Thymus (tissue), 11 donors: ENCODE measurements at regions not wholly inside any gene's neighbourhood (a gene's known extent, or its start where the extent isn't known, plus 50 kb on each side); places are given as distances from the start of the nearest gene placed in this dataset.

Source experiments
- DNase-seq, 9 donors: peaks; one replicate each; pipeline ENCODE4 v3.0.0-alpha.2; 2013; ENCODE audit warnings: low spot score in 9 of 9, low read depth in 6 of 9, missing footprints in 1 of 9
- H3K27ac ChIP-seq, 2 donors: one replicate each; pipeline ENCODE4 v1.5.1; 2013; ENCODE audit warnings: control low read depth in 1 of 2, low read depth in 1 of 2, low read length in 1 of 2, mild to moderate bottlenecking in 1 of 2, moderate library complexity in 1 of 2
- H3K27me3 ChIP-seq, 2 donors: one replicate each; pipeline ENCODE4 v1.5.1; 2013; ENCODE audit warnings: low read length in 1 of 2; ENCODE audit not compliant: control insufficient read depth in 2 of 2, insufficient read depth in 1 of 2
- H3K36me3 ChIP-seq, 2 donors: one replicate each; pipeline ENCODE4 v1.5.1; 2013; ENCODE audit warnings: low read length in 1 of 2, mild to moderate bottlenecking in 1 of 2, moderate library complexity in 1 of 2; ENCODE audit not compliant: control insufficient read depth in 2 of 2, insufficient read depth in 2 of 2
- H3K4me1 ChIP-seq, 2 donors: one replicate each; pipeline ENCODE4 v1.5.1; 2013; ENCODE audit warnings: low read length in 2 of 2; ENCODE audit not compliant: control insufficient read depth in 2 of 2, insufficient read depth in 2 of 2
- H3K4me3 ChIP-seq, 2 donors: one replicate each; pipeline ENCODE4 v1.5.1; 2013; ENCODE audit warnings: low read length in 2 of 2, control low read depth in 1 of 2, mild to moderate bottlenecking in 1 of 2
- H3K9me3 ChIP-seq, 2 donors: one replicate each; pipeline ENCODE4 v1.5.1; 2013; ENCODE audit warnings: low read length in 1 of 2, mild to moderate bottlenecking in 1 of 2; ENCODE audit not compliant: control insufficient read depth in 2 of 2, insufficient read depth in 1 of 2
- WGBS: extraction: QIAGEN DNeasy Blood & Tissue Kit; methylation state at CpG from one replicate; pipeline ENCODE4 v1.1.7; 2013; 5-methylcytosine and 5-hydroxymethylcytosine counted together
- donor health status: healthy.

DNA sequence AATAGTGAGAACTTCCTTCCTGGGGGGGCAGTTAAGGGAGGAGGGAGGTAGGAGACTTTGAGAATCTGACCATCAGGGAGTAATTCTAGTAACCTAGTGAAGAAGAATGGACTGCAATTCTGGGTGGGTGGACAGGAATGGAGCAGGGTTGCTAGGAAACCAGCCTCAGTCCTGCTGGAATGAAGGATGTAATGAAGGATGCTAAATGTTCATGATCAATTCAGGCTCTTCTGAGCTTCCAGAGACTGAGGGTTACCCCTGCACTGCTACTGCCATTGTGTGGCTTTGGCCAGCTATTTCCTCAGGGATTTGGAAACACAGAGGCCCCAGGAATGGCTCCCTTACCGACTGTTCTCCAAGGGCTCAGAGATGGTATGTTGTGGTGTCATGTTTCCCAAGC, 116.4 kb downstream of the UTP18 start:
- H3K27me3 ChIP-seq = no peaks in the 10 kb centered on the region
- DNase-seq = no peak
- no peaks in the 10 kb centered on the region for H3K9me3 ChIP-seq
- H3K36me3 ChIP-seq = no peaks in the 10 kb centered on the region
- no peak overlapping the region for H3K4me3 ChIP-seq
- H3K4me1 ChIP-seq = no peaks in the 10 kb centered on the region
- 96% methylated on average over 1 of the region's 1 CpG for WGBS
- H3K27ac ChIP-seq = no peak overlapping the region

DNA sequence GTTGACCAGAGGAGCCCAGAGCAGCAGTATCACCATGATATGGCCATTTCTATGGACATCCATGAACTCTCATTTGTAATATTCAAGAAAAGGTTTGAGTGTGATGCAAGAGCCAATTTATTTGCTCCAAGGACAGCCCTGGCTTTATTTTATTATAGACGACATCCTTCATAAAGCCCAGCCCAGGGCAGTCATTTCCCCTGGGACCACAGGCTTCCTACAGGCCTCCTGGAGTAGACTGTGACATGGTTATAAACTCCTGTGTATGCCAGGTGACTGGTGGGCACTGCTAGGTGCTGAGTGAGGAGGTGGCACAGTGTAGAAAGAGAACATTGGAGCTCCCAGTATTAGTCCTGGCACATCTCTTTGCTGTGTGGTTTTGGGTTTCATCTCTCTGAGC, 120.9 kb downstream of the UTP18 start:
- Histone ChIP-seq H3K36me3 (no peaks in the 10 kb centered on the region), H3K4me1 (no peaks in the 10 kb centered on the region), H3K27ac (no peak overlapping the region), H3K4me3 (no peak overlapping the region), H3K9me3 (no peaks in the 10 kb centered on the region), H3K27me3 (no peaks in the 10 kb centered on the region)
- WGBS = 92% methylated on average over 1 of the region's 1 CpG
- no peak for DNase-seq

DNA sequence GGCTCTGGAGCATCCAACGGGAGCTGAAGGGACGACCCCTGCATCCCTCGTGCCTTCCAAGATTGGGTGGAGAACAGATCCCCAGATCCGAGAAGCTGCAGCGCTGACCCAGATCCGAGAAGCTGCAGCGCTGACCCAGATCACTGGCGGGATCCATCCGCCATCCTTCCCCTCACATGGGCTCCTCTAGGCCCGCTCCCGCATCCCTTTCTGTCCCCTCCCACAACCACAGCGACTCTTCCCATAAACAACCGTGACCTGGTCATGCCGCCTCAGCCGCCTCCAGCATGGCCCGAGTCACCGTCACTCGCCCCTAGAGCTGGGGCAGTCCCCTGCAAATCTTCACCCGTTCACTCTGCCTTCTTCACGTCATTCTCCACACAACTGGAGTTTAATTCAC, 124.9 kb downstream of the UTP18 start:
- Histone ChIP-seq H3K9me3 (no peaks in the 10 kb centered on the region), H3K36me3 (no peaks in the 10 kb centered on the region), H3K27me3 (no peaks in the 10 kb centered on the region), H3K4me1 (no peaks in the 10 kb centered on the region), H3K27ac (no peak overlapping the region), H3K4me3 (no peak overlapping the region)
- no peak for DNase-seq
- 91% methylated on average over 20 of the region's 20 CpGs for WGBS

DNA sequence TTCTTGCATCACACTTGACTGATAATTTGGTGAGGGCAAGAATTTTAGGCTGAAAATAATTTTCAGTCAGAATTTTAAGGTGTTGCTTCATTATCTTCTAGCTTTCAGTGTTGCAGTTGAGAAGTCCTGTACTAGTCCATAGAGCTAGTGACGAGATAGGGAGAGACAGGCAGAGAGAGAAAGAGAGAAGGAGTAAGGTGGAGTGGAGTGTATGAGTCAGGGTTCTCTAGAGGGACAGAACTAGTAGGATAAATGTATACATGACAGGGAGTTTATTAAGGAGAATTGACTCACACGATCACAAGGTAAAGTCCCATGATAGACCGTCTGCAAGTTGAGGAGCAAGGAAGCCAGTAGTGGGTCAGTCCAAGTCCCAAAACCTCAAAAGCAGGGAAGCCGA, 127.2 kb downstream of the UTP18 start:
- Histone ChIP-seq H3K4me3 (no peak overlapping the region), H3K36me3 (no peaks in the 10 kb centered on the region), H3K27me3 (no peaks in the 10 kb centered on the region), H3K4me1 (no peaks in the 10 kb centered on the region), H3K27ac (no peak overlapping the region), H3K9me3 (no peaks in the 10 kb centered on the region)
- WGBS = 92% methylated on average over 4 of the region's 4 CpGs
- DNase-seq = no peak

DNA sequence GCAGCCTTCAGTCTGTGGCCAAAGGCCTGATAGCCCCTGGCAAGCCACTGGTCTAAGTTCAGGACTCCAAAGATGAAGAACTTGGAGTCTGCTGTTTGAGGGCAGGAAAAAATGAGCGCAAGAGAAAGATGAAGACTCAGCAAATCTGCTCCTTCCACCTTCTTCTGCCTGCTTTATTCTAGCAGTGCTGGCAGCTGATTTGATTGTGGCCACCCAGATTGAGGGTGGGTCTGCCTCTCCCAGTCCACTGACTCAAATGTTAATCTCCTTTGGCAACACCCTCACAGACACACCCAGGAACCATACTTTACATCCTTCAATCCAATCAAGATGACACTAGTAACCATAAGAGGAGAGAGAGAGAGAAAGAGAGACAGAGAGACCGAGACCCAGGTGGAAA, 127.6 kb downstream of the UTP18 start:
- DNase-seq = no peak
- Histone ChIP-seq H3K27ac (no peak overlapping the region), H3K36me3 (no peaks in the 10 kb centered on the region), H3K4me1 (no peaks in the 10 kb centered on the region), H3K9me3 (no peaks in the 10 kb centered on the region), H3K4me3 (no peak overlapping the region), H3K27me3 (no peaks in the 10 kb centered on the region)
- WGBS = 66% methylated on average over 2 of the region's 2 CpGs

DNA sequence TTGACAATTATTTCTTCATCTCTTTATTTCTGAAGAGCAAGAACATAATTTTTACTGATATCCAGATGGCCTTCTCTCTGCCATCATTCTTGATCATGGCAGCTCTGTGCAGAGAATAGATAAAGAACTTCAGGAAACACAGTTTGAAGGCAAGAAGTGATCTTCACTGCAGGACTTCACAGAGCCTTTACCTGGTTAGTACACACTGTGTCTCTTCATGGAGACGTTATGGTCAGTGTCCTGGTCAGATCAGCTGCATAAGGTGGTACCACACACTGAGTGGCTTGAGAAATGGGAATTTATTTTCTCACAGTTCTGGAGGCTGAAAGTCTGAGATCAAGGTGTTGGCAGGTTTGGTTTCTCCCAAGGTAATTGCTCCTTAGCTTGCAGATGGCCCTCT, 129.5 kb downstream of the UTP18 start:
- DNase-seq = no peak
- no peak overlapping the region for H3K4me3 ChIP-seq
- no peaks in the 10 kb centered on the region for H3K36me3 ChIP-seq
- no peaks in the 10 kb centered on the region for H3K4me1 ChIP-seq
- WGBS = 86% methylated on average over 1 of the region's 1 CpG
- no peak overlapping the region for H3K27ac ChIP-seq
- H3K27me3 ChIP-seq = no peaks in the 10 kb centered on the region
- H3K9me3 ChIP-seq = no peaks in the 10 kb centered on the region

DNA sequence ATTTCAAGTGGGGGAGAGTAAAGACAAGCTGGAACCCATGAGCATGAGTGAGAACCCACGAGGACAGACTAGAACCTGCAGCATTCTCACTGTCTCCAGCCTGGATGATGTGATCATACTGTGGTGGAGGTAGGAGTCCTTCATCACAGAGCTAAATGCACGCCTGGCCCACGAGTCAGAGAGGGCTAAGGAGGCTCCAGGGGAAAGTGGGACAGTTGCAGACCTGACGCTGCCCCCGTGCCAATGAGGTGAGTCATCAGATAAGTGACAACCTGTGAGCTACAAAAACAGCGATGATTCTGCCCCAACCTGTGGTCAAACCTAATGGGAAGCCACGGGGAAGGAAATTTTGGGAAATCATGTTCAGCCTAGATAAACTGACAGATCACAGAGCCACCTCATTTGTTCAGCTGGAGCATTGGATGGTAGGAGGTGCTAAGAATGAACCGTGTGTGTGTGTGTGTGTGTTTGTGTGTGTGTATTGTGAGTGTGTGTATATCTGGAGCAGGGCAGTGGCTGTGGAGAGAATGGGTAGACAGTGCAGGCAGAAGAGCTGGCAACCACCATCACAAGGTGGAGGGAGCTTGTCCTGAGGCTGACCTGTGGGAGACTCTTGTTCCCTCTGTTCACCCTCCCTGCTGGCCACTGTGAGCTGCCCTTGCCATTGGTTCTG, 131.8 kb downstream of the UTP18 start:
- no peaks in the 10 kb centered on the region for H3K27me3 ChIP-seq
- no peaks in the 10 kb centered on the region for H3K9me3 ChIP-seq
- no peak overlapping the region for H3K27ac ChIP-seq
- WGBS = 80% methylated on average over 8 of the region's 8 CpGs
- no peaks in the 10 kb centered on the region for H3K36me3 ChIP-seq
- no peak for DNase-seq
- no peak overlapping the region for H3K4me3 ChIP-seq
- H3K4me1 ChIP-seq = no peaks in the 10 kb centered on the region

DNA sequence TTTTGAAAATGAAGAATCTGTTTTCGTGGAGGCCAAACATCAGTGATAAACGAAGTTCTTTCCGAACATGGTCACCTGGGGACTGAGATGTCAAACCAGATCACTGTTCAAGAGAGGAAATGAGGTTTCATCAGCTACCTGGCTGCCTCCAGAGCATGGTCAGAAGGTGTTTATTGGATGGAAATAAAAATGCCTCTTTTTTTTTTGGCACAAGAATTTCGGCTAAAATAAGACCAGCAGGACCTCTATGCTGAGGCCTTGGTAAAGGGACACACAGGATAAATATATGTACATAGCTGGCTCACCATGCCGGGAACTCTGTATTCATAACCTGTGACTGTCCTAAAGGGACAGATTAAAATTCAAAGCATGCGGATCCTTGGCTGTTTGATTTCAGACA, 135.3 kb downstream of the UTP18 start:
- Histone ChIP-seq H3K36me3 (no peaks in the 10 kb centered on the region), H3K4me1 (no peaks in the 10 kb centered on the region), H3K9me3 (no peaks in the 10 kb centered on the region), H3K4me3 (no peak overlapping the region), H3K27ac (no peak overlapping the region), H3K27me3 (no peaks in the 10 kb centered on the region)
- no peak for DNase-seq
- 97% methylated on average over 6 of the region's 6 CpGs for WGBS

DNA sequence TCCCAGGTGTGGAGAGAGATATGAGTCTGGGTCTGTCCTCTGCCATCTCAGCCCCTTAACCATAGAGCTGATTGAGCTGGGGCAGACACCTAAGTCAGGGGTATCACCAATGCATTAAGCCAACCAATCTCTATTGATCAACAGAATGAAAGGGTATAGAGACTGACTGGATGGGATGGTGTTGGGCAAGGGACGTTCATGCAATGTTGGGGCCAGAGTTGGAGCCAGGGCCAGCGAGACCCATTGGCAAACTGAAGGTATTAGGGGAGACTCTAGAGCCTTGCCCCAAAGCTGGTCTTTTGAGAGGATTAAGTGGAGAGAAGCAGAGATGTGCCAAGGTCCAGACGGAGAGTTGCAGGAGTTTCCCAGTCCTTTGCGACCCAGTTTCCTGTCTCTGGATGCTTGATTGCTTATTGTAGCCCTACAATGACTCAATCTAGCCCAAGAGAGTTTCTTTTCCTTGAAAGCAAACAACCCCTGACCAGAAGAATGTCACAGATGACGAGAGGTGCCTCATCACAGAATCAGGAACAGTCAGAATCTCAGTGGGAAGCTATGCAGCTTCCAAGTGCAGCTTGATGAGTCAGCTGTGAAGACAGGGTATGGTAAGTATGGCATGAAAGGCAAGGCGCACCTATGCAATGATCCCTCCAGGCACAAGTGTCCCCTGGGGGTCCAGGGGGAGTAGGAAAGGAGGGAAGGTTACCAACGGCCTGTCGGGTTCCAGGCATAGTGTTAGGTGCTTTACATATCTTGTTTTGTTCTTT, 137.2 kb downstream of the UTP18 start:
- Histone ChIP-seq H3K27ac (no peak overlapping the region), H3K4me3 (no peak overlapping the region), H3K27me3 (no peaks in the 10 kb centered on the region), H3K9me3 (no peaks in the 10 kb centered on the region), H3K4me1 (no peaks in the 10 kb centered on the region), H3K36me3 (no peaks in the 10 kb centered on the region)
- no peak for DNase-seq
- 87% methylated on average over 8 of the region's 8 CpGs for WGBS
